SK-N-SH treated with all-trans-retinoic acid at 6 μM for 48 hours (cell line): ENCODE measurements at regions not wholly inside any gene's neighbourhood (a gene's known extent, or its start where the extent isn't known, plus 50 kb on each side); places are given as distances from the start of the nearest gene placed in this dataset.
A peak's percentile ranks its signal among the peaks of the same experiment; 100 is the strongest.

Experiments used
- ATAC-seq: fragments of 200-7000 bp; cut with Tn5 transposase; 3 replicates; pipeline ENCODE4 v1.9.1; 2020; ENCODE audit warnings: mild to moderate bottlenecking, moderate library complexity
- ARNTL ChIP-seq: fragments of 450-650 bp; formaldehyde crosslinking; IDR thresholded peaks from 2 replicates; pipeline ENCODE4 v1.5.0; 2020; ENCODE audit warnings: low read depth, mild to moderate bottlenecking, moderate library complexity, borderline replicate concordance
- BACH2 ChIP-seq: fragments of 250-450 bp; sonication (Bioruptor Pico); IDR thresholded peaks from 2 replicates; pipeline ENCODE4 v1.9.0; 2021; ENCODE audit warnings: mild to moderate bottlenecking, borderline replicate concordance
- CREB5 ChIP-seq: fragments of 250-450 bp; sonication (Bioruptor Pico); IDR thresholded peaks from 2 replicates; pipeline ENCODE4 v1.5.1; 2020; ENCODE audit warnings: low read depth, mild to moderate bottlenecking, moderate library complexity
- CSDC2 ChIP-seq: fragments of 250-450 bp; sonication (Bioruptor Pico); IDR thresholded peaks from 2 replicates; pipeline ENCODE4 v1.5.0; 2020; ENCODE audit warnings: mild to moderate bottlenecking, moderate library complexity
- CSRNP3 ChIP-seq: fragments of 250-450 bp; sonication (Bioruptor Pico); IDR thresholded peaks from 2 replicates; pipeline ENCODE4 v1.5.1; 2021; ENCODE audit warnings: mild to moderate bottlenecking, moderate library complexity
- ESRRG ChIP-seq: fragments of 250-450 bp; sonication (Bioruptor Pico); IDR thresholded peaks from 2 replicates; pipeline ENCODE4 v1.6.1; 2021; ENCODE audit warnings: mild to moderate bottlenecking
- GLIS3 ChIP-seq: fragments of 250-450 bp; sonication (Bioruptor Pico); IDR thresholded peaks from 2 replicates; pipeline ENCODE4 v1.5.0; 2020; ENCODE audit warnings: mild to moderate bottlenecking, moderate library complexity
- ISL1 ChIP-seq: fragments of 250-450 bp; sonication (Bioruptor Pico); IDR thresholded peaks from 2 replicates; pipeline ENCODE4 v2.1.2; 2022; ENCODE audit warnings: mild to moderate bottlenecking, moderate library complexity
- OSR1 ChIP-seq: fragments of 250-450 bp; sonication (Bioruptor Pico); IDR thresholded peaks from 2 replicates; pipeline ENCODE4 v1.8.0; 2022; ENCODE audit warnings: moderate library complexity, mild to moderate bottlenecking, inconsistent platforms
- PATZ1 ChIP-seq: fragments of 250-450 bp; sonication (Bioruptor Pico); IDR thresholded peaks from 2 replicates; pipeline ENCODE4 v1.8.0; 2020; ENCODE audit warnings: mild to moderate bottlenecking, moderate library complexity, borderline replicate concordance
- POU6F1 ChIP-seq: fragments of 250-450 bp; sonication (Bioruptor Pico); IDR thresholded peaks from 2 replicates; pipeline ENCODE4 v1.8.0; 2021; ENCODE audit warnings: low read depth, mild to moderate bottlenecking, moderate library complexity, borderline replicate concordance
- RARB ChIP-seq: fragments of 250-450 bp; sonication (Bioruptor Pico); IDR thresholded peaks from 2 replicates; pipeline ENCODE4 v1.8.0; 2021; ENCODE audit warnings: mild to moderate bottlenecking, moderate library complexity
- SNAI2 ChIP-seq: fragments of 250-450 bp; sonication (Bioruptor Pico); IDR thresholded peaks from 2 replicates; pipeline ENCODE4 v1.5.0; 2020; ENCODE audit warnings: mild to moderate bottlenecking, moderate library complexity
- TCF4 ChIP-seq: fragments of 250-450 bp; sonication (Bioruptor Pico); IDR thresholded peaks from 2 replicates; pipeline ENCODE4 v1.8.0; 2021; ENCODE audit warnings: mild to moderate bottlenecking, moderate library complexity, borderline replicate concordance
- TOX ChIP-seq: fragments of 250-450 bp; sonication (Bioruptor Pico); IDR thresholded peaks from 2 replicates; pipeline ENCODE4 v1.8.0; 2021; ENCODE audit warnings: mild to moderate bottlenecking, moderate library complexity, borderline replicate concordance
- TSHZ2 ChIP-seq: fragments of 250-450 bp; sonication (Bioruptor Pico); IDR thresholded peaks from 2 replicates; pipeline ENCODE4 v1.5.0; 2020; ENCODE audit warnings: mild to moderate bottlenecking, moderate library complexity
- ZC3H10 ChIP-seq: fragments of 250-450 bp; sonication (Bioruptor Pico); IDR thresholded peaks from 2 replicates; pipeline ENCODE4 v1.5.1; 2021; ENCODE audit warnings: mild to moderate bottlenecking, moderate library complexity
- ZFP3 ChIP-seq: fragments of 250-450 bp; sonication (Bioruptor Pico); IDR thresholded peaks from 2 replicates; pipeline ENCODE4 v1.5.0; 2020; ENCODE audit warnings: mild to moderate bottlenecking, moderate library complexity
- ZFP30 ChIP-seq: fragments of 450-650 bp; formaldehyde crosslinking; IDR thresholded peaks from 2 replicates; pipeline ENCODE4 v1.5.0; 2022; ENCODE audit warnings: mild to moderate bottlenecking, moderate library complexity
- ZNF8 ChIP-seq: fragments of 450-650 bp; formaldehyde crosslinking; IDR thresholded peaks from 2 replicates; pipeline ENCODE4 v1.5.0; 2020; ENCODE audit warnings: mild to moderate bottlenecking, moderate library complexity

GRCh38 chr2:192286093-192286701 lies 91.5 kb upstream of the TMEFF2 start:
- ATAC-seq, result peak; percentile 70; the same call in 2 of the 3 replicates
- TF ChIP-seq SNAI2 (CRISPR knock-in tag), result no peak
- no peak for TF ChIP-seq BACH2 (CRISPR knock-in tag)
- no peak for TF ChIP-seq GLIS3 (CRISPR knock-in tag)
- TF ChIP-seq CSDC2, result no peak
- TF ChIP-seq CREB5 (CRISPR knock-in tag), result no peak
- TF ChIP-seq CSRNP3 (CRISPR knock-in tag), result no peak
- TF ChIP-seq POU6F1, result no peak
- TF ChIP-seq OSR1, result no peak
- no peak for TF ChIP-seq ZFP3 (CRISPR knock-in tag)
- TF ChIP-seq TCF4 (CRISPR knock-in tag), result no peak
- TF ChIP-seq ARNTL, result no peak
- no peak for TF ChIP-seq TOX (CRISPR knock-in tag)
- TF ChIP-seq PATZ1 (CRISPR knock-in tag), result no peak
- no peak for TF ChIP-seq TSHZ2
- no peak for TF ChIP-seq ESRRG
- TF ChIP-seq ZC3H10, result no peak
- no peak for TF ChIP-seq ZNF8 (CRISPR knock-in tag)
- TF ChIP-seq RARB (CRISPR knock-in tag), result no peak
- TF ChIP-seq ZFP30 (CRISPR knock-in tag), result no peak

GRCh38 chr2:192283450-192283849 lies 88.7 kb upstream of the TMEFF2 start:
- ATAC-seq, result no peak
- TF ChIP-seq RARB (CRISPR knock-in tag) (no peak), CREB5 (CRISPR knock-in tag) (no peak), TSHZ2 (no peak), ESRRG (no peak), CSDC2 (no peak), ISL1 (CRISPR knock-in tag) (no peak), ZFP30 (CRISPR knock-in tag) (no peak), ARNTL (no peak), OSR1 (no peak), CSRNP3 (CRISPR knock-in tag) (no peak), ZNF8 (CRISPR knock-in tag) (no peak)
- TF ChIP-seq, all 23 proteins: peak for 0
